ENCODE measurements at regions not wholly inside any gene's neighbourhood (a gene's known extent, or its start where the extent isn't known, plus 50 kb on each side); places are given as distances from the start of the nearest gene placed in this dataset.

- TF ChIP-seq, protein P1, sequence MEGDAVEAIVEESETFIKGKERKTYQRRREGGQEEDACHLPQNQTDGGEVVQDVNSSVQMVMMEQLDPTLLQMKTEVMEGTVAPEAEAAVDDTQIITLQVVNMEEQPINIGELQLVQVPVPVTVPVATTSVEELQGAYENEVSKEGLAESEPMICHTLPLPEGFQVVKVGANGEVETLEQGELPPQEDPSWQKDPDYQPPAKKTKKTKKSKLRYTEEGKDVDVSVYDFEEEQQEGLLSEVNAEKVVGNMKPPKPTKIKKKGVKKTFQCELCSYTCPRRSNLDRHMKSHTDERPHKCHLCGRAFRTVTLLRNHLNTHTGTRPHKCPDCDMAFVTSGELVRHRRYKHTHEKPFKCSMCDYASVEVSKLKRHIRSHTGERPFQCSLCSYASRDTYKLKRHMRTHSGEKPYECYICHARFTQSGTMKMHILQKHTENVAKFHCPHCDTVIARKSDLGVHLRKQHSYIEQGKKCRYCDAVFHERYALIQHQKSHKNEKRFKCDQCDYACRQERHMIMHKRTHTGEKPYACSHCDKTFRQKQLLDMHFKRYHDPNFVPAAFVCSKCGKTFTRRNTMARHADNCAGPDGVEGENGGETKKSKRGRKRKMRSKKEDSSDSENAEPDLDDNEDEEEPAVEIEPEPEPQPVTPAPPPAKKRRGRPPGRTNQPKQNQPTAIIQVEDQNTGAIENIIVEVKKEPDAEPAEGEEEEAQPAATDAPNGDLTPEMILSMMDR (IDR thresholded peaks at IDR 0.05): peak; percentile 18; the same call in 1 of the 2 replicates
- no peak for TF ChIP-seq POLR2AphosphoS5 (IDR thresholded peaks at IDR 0.05; ENCODE audit: low read depth, low read length)
- TF ChIP-seq REST (IDR thresholded peaks at IDR 0.05; ENCODE audit: insufficient read depth in 1 of 2, low read depth in 2 of 2, low read length in 1 of 2): no peak
- no peak for TF ChIP-seq TCF7L2 (IDR thresholded peaks at IDR 0.05; ENCODE audit: low read depth, low read length)
Measured at GRCh38 chr4:158410272-158410671, 111.4 kb upstream of the RXFP1 start.

All from Panc1 (cell line).